Omental fat pad (tissue), 3 donors: ENCODE measurements at regions not wholly inside any gene's neighbourhood (a gene's known extent, or its start where the extent isn't known, plus 50 kb on each side); places are given as distances from the start of the nearest gene placed in this dataset.
"Not testable (repeated sequence)": the region's sequence is repeated elsewhere in the genome, so short reads cannot be mapped to it uniquely, and the experiment has no call there.

Experiments used
- ATAC-seq: fragments of 150-250 bp; one replicate; pipeline ENCODE4 v1.9.1; 2016; ENCODE audit warnings: mild to moderate bottlenecking, moderate library complexity; ENCODE audit not compliant: low FRiP score
- DNase-seq: peaks from one replicate; pipeline ENCODE4 v3.0.0-alpha.2; 2019; ENCODE audit warnings: low spot score
- CTCF ChIP-seq, 3 donors: fragments of 450-650 bp; IDR thresholded peaks; one replicate each; pipeline ENCODE4 v1.5.1; 2016 to 2017; ENCODE audit warnings: antibody characterized with exemption in 3 of 3, mild to moderate bottlenecking in 3 of 3, moderate library complexity in 2 of 3

GRCh38 chr12:66823857-66824570 is 145.1 kb upstream of the GRIP1 start:
- peak; percentile 68 for ATAC-seq
- no peak for TF ChIP-seq CTCF (IDR thresholded peaks at IDR 0.05)

GRCh38 chr12:66825921-66826320 is 147.0 kb upstream of the GRIP1 start:
- DNase-seq, ATAC-seq: not testable (repeated sequence)

More at GRCh38 chr12:66823857-66824570, 145.1 kb upstream of the GRIP1 start:
- DNase-seq = no peak

GRCh38 chr12:66829660-66830325 is 150.9 kb upstream of the GRIP1 start:
- DNase-seq = no peak
- no peak for ATAC-seq
- no peak for TF ChIP-seq CTCF (IDR thresholded peaks at IDR 0.05)

- DNase-seq = no peak
- no peak for TF ChIP-seq CTCF (IDR thresholded peaks at IDR 0.05)
- ATAC-seq = no peak
Observed at GRCh38 chr12:66831495-66831894, 152.6 kb upstream of the GRIP1 start.

- no peak for DNase-seq
- ATAC-seq = no peak
Observed at GRCh38 chr12:66832997-66833396, 154.1 kb upstream of the GRIP1 start.

GRCh38 chr12:66836623-66837310 is 157.9 kb upstream of the GRIP1 start:
- TF ChIP-seq CTCF (IDR thresholded peaks at IDR 0.05) = no peak

More at GRCh38 chr12:66832997-66833396, 154.1 kb upstream of the GRIP1 start:
- no peak for TF ChIP-seq CTCF (IDR thresholded peaks at IDR 0.05)

GRCh38 chr12:66837311-66837627 is 158.4 kb upstream of the GRIP1 start:
- DNase-seq (no peak), ATAC-seq (no peak)
- no peak for TF ChIP-seq CTCF (IDR thresholded peaks at IDR 0.05)

More at GRCh38 chr12:66836623-66837310, 157.9 kb upstream of the GRIP1 start:
- DNase-seq (no peak), ATAC-seq (no peak)
